Astrocyte (in vitro differentiated cells and primary cell): ENCODE measurements at regions not wholly inside any gene's neighbourhood (a gene's known extent, or its start where the extent isn't known, plus 50 kb on each side); places are given as distances from the start of the nearest gene placed in this dataset.
A peak's percentile ranks its signal among the peaks of the same experiment; 100 is the strongest.
"Not testable (repeated sequence)": the region's sequence is repeated elsewhere in the genome, so short reads cannot be mapped to it uniquely, and the experiment has no call there.

Experiments used
- DNase-seq: peaks from one replicate; pipeline ENCODE4 v3.0.0-alpha.2; 2010; ENCODE audit warnings: low read depth
- FAIRE-seq: peaks from 2 replicates; lab custom pipeline; 2011; peaks lifted over from hg19 to GRCh38; lab: Jason Lieb, UNC
- H2AFZ ChIP-seq: 2 replicates; pipeline ENCODE4 v1.6.0; 2012; ENCODE audit warnings: low read depth, low read length, inconsistent platforms
- H3K27ac ChIP-seq: 2 replicates; pipeline ENCODE4 v1.5.1; 2011; ENCODE audit warnings: low read depth, low read length, inconsistent platforms
- H3K27me3 ChIP-seq: 2 replicates; pipeline ENCODE4 v1.6.0; 2011; ENCODE audit warnings: low read length, inconsistent platforms; ENCODE audit not compliant: insufficient read depth
- H3K36me3 ChIP-seq: 2 replicates; pipeline ENCODE4 v1.5.1; 2011; ENCODE audit warnings: low read length, inconsistent platforms; ENCODE audit not compliant: insufficient read depth
- H3K4me1 ChIP-seq: 2 replicates; pipeline ENCODE4 v1.5.1; 2011; ENCODE audit warnings: low read length, inconsistent platforms; ENCODE audit not compliant: insufficient read depth
- H3K4me2 ChIP-seq: 2 replicates; pipeline ENCODE4 v1.6.0; 2012; ENCODE audit warnings: low read length, inconsistent platforms
- H3K4me3 ChIP-seq: 2 replicates; pipeline ENCODE4 v1.5.1; 2011; ENCODE audit warnings: low read depth, mild to moderate bottlenecking, low read length, inconsistent platforms; ENCODE audit not compliant: insufficient read depth
- H3K79me2 ChIP-seq: 2 replicates; pipeline ENCODE4 v1.6.0; 2012; ENCODE audit warnings: mild to moderate bottlenecking, low read length, inconsistent platforms; ENCODE audit not compliant: insufficient read depth
- H3K9ac ChIP-seq: 2 replicates; pipeline ENCODE4 v1.6.0; 2012; ENCODE audit warnings: mild to moderate bottlenecking, low read length, inconsistent platforms
- H3K9me3 ChIP-seq: 2 replicates; pipeline ENCODE4 v1.5.1; 2012; ENCODE audit warnings: low read depth, mild to moderate bottlenecking, low read length, inconsistent platforms; ENCODE audit not compliant: insufficient read depth
- H4K20me1 ChIP-seq: 2 replicates; pipeline ENCODE4 v1.6.0; 2012; ENCODE audit warnings: low read length, inconsistent platforms; ENCODE audit not compliant: insufficient read depth
- H3K27ac Mint-ChIP-seq: one replicate; pipeline ENCODE4 v1.8.0; 2021; ENCODE audit warnings: mild to moderate bottlenecking, mixed read lengths; ENCODE audit not compliant: unreplicated experiment
- H3K27me3 Mint-ChIP-seq: one replicate; pipeline ENCODE4 v1.8.0; 2021; ENCODE audit warnings: low read depth, mixed read lengths; ENCODE audit not compliant: unreplicated experiment
- H3K36me3 Mint-ChIP-seq: one replicate; pipeline ENCODE4 v1.8.0; 2021; ENCODE audit warnings: low read depth, mixed read lengths; ENCODE audit not compliant: unreplicated experiment
- H3K4me1 Mint-ChIP-seq: one replicate; pipeline ENCODE4 v1.8.0; 2021; ENCODE audit warnings: low read depth, mixed read lengths; ENCODE audit not compliant: unreplicated experiment
- H3K4me3 Mint-ChIP-seq: one replicate; pipeline ENCODE4 v1.8.0; 2021; ENCODE audit warnings: mild to moderate bottlenecking, moderate library complexity, mixed read lengths; ENCODE audit not compliant: unreplicated experiment
- H3K9me3 Mint-ChIP-seq: one replicate; pipeline ENCODE4 v1.8.0; 2021; ENCODE audit warnings: mild to moderate bottlenecking, mixed read lengths; ENCODE audit not compliant: unreplicated experiment
- CTCF ChIP-seq: IDR thresholded peaks from 2 replicates; pipeline ENCODE4 v1.5.1; 2011; ENCODE audit warnings: low read depth, mild to moderate bottlenecking, inconsistent platforms, low read length, moderate library complexity; ENCODE audit not compliant: insufficient read depth
- EZH2 ChIP-seq: IDR thresholded peaks from 2 replicates; pipeline ENCODE4 v1.6.1; 2012; ENCODE audit warnings: mild to moderate bottlenecking, low read length, inconsistent platforms; ENCODE audit not compliant: insufficient read depth

DNA sequence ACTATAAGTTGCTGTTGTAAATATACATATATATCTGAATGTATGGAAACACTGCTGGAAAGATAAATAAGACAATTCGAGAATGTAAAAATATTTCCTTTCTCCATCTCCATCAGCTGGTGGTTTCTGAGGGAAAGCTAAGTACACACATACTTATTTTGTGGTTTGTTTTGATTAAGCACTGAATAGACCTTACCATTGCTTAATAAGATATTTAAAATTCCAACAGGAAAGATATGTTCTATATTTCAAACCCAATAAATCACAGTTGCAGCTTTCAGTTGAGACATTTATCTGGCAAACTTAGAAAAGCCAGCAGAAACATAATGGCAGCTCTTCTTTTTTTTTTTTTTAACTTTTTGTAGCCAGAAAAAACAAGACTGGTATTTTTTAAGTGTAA is 160.4 kb downstream of the VGLL3 start:
- Histone ChIP-seq H3K4me1 (no peaks in the 10 kb centered on the region), H3K27ac (no peak overlapping the region), H3K4me3 (no peak overlapping the region), H3K36me3 (no peaks in the 10 kb centered on the region), H4K20me1 (no peaks in the 10 kb centered on the region), H3K79me2 (no peaks in the 10 kb centered on the region), H3K4me2 (no peak overlapping the region), H2AFZ (no peak overlapping the region), H3K9me3 (no peaks in the 10 kb centered on the region), H3K9ac (no peak overlapping the region), H3K27me3 (no peaks in the 10 kb centered on the region)
- Mint-ChIP-seq H3K9me3 (no peaks in the 10 kb centered on the region), H3K27me3 (no peaks in the 10 kb centered on the region), H3K27ac (no peak overlapping the region), H3K4me1 (no peaks in the 10 kb centered on the region), H3K4me3 (no peak overlapping the region), H3K36me3 (no peaks in the 10 kb centered on the region)
- DNase-seq (peak; percentile 84), FAIRE-seq (no peak)
- TF ChIP-seq EZH2, result no peak
- TF ChIP-seq CTCF, result no peak

GRCh38 chr3:86828751-86829150 is 162.2 kb downstream of the VGLL3 start:
- Histone ChIP-seq H3K4me1 (no peaks in the 10 kb centered on the region), H3K4me2 (no peak overlapping the region), H3K9ac (no peak overlapping the region), H4K20me1 (no peaks in the 10 kb centered on the region), H3K27me3 (no peaks in the 10 kb centered on the region), H3K36me3 (no peaks in the 10 kb centered on the region), H3K79me2 (no peaks in the 10 kb centered on the region), H2AFZ (no peak overlapping the region), H3K9me3 (no peaks in the 10 kb centered on the region), H3K4me3 (no peak overlapping the region), H3K27ac (no peak overlapping the region)
- peak; percentile 18 for DNase-seq
- Mint-ChIP-seq H3K27me3 (no peaks in the 10 kb centered on the region), H3K27ac (no peak overlapping the region), H3K9me3 (no peaks in the 10 kb centered on the region), H3K36me3 (no peaks in the 10 kb centered on the region), H3K4me1 (no peaks in the 10 kb centered on the region), H3K4me3 (no peak overlapping the region)
- no peak for TF ChIP-seq CTCF
- TF ChIP-seq EZH2, result no peak
- FAIRE-seq, result peak; percentile 9

DNA sequence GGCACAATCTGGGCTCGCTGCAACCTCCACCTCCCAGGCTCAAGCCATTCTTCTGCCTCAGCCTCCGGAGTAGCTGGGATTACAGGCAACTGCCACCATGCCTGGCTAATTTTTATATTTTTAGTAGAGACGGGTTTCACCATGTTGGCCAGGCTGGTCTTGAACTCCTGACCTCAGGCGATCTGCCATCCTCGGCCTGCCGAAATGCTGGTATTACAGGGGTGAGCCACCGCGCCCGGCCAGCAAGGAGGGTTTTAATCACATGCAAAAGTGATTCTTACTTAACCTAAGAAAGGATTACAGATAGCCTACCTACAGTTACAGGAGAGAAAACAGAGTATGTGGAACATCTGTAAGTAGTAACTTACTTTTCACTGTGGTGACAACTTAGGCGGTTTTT is 163.4 kb downstream of the VGLL3 start:
- not testable (repeated sequence) for H2AFZ ChIP-seq, H3K4me3 ChIP-seq, H4K20me1 ChIP-seq, H3K4me1 ChIP-seq, H3K9ac ChIP-seq, H3K36me3 ChIP-seq, H3K4me3 Mint-ChIP-seq, H3K4me2 ChIP-seq, H3K4me1 Mint-ChIP-seq, FAIRE-seq, H3K27ac ChIP-seq, H3K79me2 ChIP-seq, H3K27ac Mint-ChIP-seq, H3K9me3 Mint-ChIP-seq, H3K27me3 ChIP-seq, H3K9me3 ChIP-seq, DNase-seq, H3K36me3 Mint-ChIP-seq, H3K27me3 Mint-ChIP-seq
